Endodermal cell (in vitro differentiated cells): ENCODE measurements at regions not wholly inside any gene's neighbourhood (a gene's known extent, or its start where the extent isn't known, plus 50 kb on each side); places are given as distances from the start of the nearest gene placed in this dataset.

ENCODE experiments used
- DNase-seq: peaks from one replicate; pipeline ENCODE4 v3.0.0-alpha.2; 2017
- H3K27ac ChIP-seq: 2 replicates; pipeline ENCODE4 v1.5.1; 2013; ENCODE audit warnings: mild to moderate bottlenecking, low read depth, low read length, moderate library complexity
- H3K27me3 ChIP-seq: 2 replicates; pipeline ENCODE4 v1.6.1; 2013; ENCODE audit warnings: mild to moderate bottlenecking, low read length, moderate library complexity; ENCODE audit not compliant: insufficient read depth, control insufficient read depth, poor library complexity, severe bottlenecking
- H3K36me3 ChIP-seq: 2 replicates; pipeline ENCODE4 v1.7.0; 2013; ENCODE audit warnings: mild to moderate bottlenecking, low read length, moderate library complexity; ENCODE audit not compliant: control insufficient read depth, insufficient read depth
- H3K4me1 ChIP-seq: one replicate; pipeline ENCODE4 v1.7.0; 2013; ENCODE audit warnings: low read length; ENCODE audit not compliant: control insufficient read depth, insufficient read depth
- H3K4me3 ChIP-seq: 2 replicates; pipeline ENCODE4 v1.5.1; 2013; ENCODE audit warnings: mild to moderate bottlenecking, low read length, moderate library complexity
- H3K9ac ChIP-seq: 2 replicates; pipeline ENCODE4 v1.6.1; 2013; ENCODE audit warnings: mild to moderate bottlenecking, low read length, moderate library complexity; ENCODE audit not compliant: poor library complexity, severe bottlenecking; ENCODE audit errors: extremely low read depth
- H3K9me3 ChIP-seq: 2 replicates; pipeline ENCODE4 v1.6.1; 2013; ENCODE audit warnings: mild to moderate bottlenecking, low read length, moderate library complexity; ENCODE audit not compliant: control insufficient read depth
- H3K27ac Mint-ChIP-seq: 2 replicates; pipeline ENCODE4 v1.8.0; 2020; ENCODE audit warnings: mixed read lengths
- H3K27me3 Mint-ChIP-seq: 2 replicates; pipeline ENCODE4 v1.8.0; 2021; ENCODE audit warnings: mild to moderate bottlenecking, mixed read lengths; ENCODE audit not compliant: insufficient read depth
- H3K36me3 Mint-ChIP-seq: 2 replicates; pipeline ENCODE4 v1.8.0; 2020; ENCODE audit warnings: low read depth, mixed read lengths
- H3K4me1 Mint-ChIP-seq: 2 replicates; pipeline ENCODE4 v1.8.0; 2020; ENCODE audit warnings: mixed read lengths
- H3K4me3 Mint-ChIP-seq: 2 replicates; pipeline ENCODE4 v1.8.0; 2020; ENCODE audit warnings: mild to moderate bottlenecking, moderate library complexity, mixed read lengths
- H3K9me3 Mint-ChIP-seq: 2 replicates; pipeline ENCODE4 v1.8.0; 2020; ENCODE audit warnings: mild to moderate bottlenecking, mixed read lengths
- CTCF ChIP-seq: fragments of 200-600 bp; sonication (generic); conservative IDR thresholded peaks from 2 replicates; pipeline ENCODE4 v1.5.0; 2021; ENCODE audit warnings: antibody characterized with exemption, mild to moderate bottlenecking
- WGBS, 2 experiments: methylation state at CpG; one replicate each; pipeline versions ENCODE4 v1.1.5 to v1.1.7; 2013; ENCODE audit warnings: missing lambda C conversion rate in 2 of 2, mixed read lengths in 1 of 2; ENCODE audit not compliant: insufficient coverage in 1 of 2, insufficient read length in 1 of 2; 5-methylcytosine and 5-hydroxymethylcytosine counted together

GRCh38 chr10:32111585-32111984 is 55.4 kb upstream of the KIF5B start:
- Histone ChIP-seq H3K27ac (no peak overlapping the region), H3K36me3 (no peaks in the 10 kb centered on the region), H3K27me3 (no peaks in the 10 kb centered on the region), H3K9ac (no peak overlapping the region), H3K4me1 (no peaks in the 10 kb centered on the region), H3K4me3 (no peak overlapping the region), H3K9me3 (no peaks in the 10 kb centered on the region)
- Mint-ChIP-seq H3K4me3 (no peak overlapping the region), H3K4me1 (no peaks in the 10 kb centered on the region), H3K27me3 (peaks cover 26% of the 10 kb centered on the region), H3K27ac (no peak overlapping the region), H3K9me3 (peaks cover 2% of the 10 kb centered on the region), H3K36me3 (no peaks in the 10 kb centered on the region)
- no peak for TF ChIP-seq CTCF
- 94 to 100% methylated on average over 3 of the region's 3 CpGs for WGBS, 2 experiments
- no peak for DNase-seq

DNA sequence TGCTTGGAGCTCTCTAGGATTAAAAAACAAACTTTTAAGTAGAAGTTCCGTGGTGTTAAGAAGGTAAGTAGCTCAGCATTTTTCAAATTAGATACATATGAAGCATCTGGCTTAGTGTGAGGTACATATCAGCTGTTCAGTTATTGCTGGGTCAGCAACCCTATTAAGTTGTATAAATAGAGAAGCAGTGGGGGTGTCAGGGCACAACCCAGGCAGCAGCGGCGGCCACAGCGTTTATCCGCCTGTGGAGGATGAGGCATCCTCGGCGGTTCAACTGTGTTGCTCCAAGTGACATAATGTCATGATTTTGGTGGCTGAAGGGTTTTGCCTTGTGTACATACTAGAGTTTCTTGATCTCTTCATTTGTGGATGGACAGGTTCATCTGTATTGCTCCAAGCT is 54.6 kb upstream of the KIF5B start:
- no peak for TF ChIP-seq CTCF
- WGBS, 2 experiments, result 96 to 100% methylated on average over 7 of the region's 7 CpGs
- H3K27me3 Mint-ChIP-seq, result peaks cover 22% of the 10 kb centered on the region
- Histone ChIP-seq H3K36me3 (no peaks in the 10 kb centered on the region), H3K9me3 (no peaks in the 10 kb centered on the region), H3K27me3 (no peaks in the 10 kb centered on the region), H3K4me3 (no peak overlapping the region), H3K27ac (no peak overlapping the region), H3K9ac (no peak overlapping the region), H3K4me1 (no peaks in the 10 kb centered on the region)
- peaks cover 2% of the 10 kb centered on the region for H3K9me3 Mint-ChIP-seq
- no peaks in the 10 kb centered on the region for H3K4me1 Mint-ChIP-seq
- no peaks in the 10 kb centered on the region for H3K36me3 Mint-ChIP-seq
- DNase-seq, result no peak
- H3K27ac Mint-ChIP-seq, result no peak overlapping the region
- H3K4me3 Mint-ChIP-seq, result no peak overlapping the region

GRCh38 chr10:32109603-32110002 is 53.4 kb upstream of the KIF5B start:
- peaks cover 2% of the 10 kb centered on the region for H3K9me3 Mint-ChIP-seq
- H3K27ac ChIP-seq, result no peak overlapping the region
- H3K4me1 Mint-ChIP-seq, result no peaks in the 10 kb centered on the region
- H3K4me3 ChIP-seq, result no peak overlapping the region
- no peaks in the 10 kb centered on the region for H3K9me3 ChIP-seq
- H3K27me3 Mint-ChIP-seq, result peaks cover 13% of the 10 kb centered on the region
- H3K27me3 ChIP-seq, result no peaks in the 10 kb centered on the region
- H3K4me3 Mint-ChIP-seq, result no peak overlapping the region
- no peaks in the 10 kb centered on the region for H3K36me3 Mint-ChIP-seq
- WGBS, 2 experiments, result 88 to 97% methylated on average over 13 to 24 of the region's 24 CpGs
- no peak overlapping the region for H3K9ac ChIP-seq
- no peaks in the 10 kb centered on the region for H3K4me1 ChIP-seq
- no peak overlapping the region for H3K27ac Mint-ChIP-seq
- H3K36me3 ChIP-seq, result no peaks in the 10 kb centered on the region
- DNase-seq, result no peak
- no peak for TF ChIP-seq CTCF
